ENCODE measurements at regions not wholly inside any gene's neighbourhood (a gene's known extent, or its start where the extent isn't known, plus 50 kb on each side); places are given as distances from the start of the nearest gene placed in this dataset.

DNA sequence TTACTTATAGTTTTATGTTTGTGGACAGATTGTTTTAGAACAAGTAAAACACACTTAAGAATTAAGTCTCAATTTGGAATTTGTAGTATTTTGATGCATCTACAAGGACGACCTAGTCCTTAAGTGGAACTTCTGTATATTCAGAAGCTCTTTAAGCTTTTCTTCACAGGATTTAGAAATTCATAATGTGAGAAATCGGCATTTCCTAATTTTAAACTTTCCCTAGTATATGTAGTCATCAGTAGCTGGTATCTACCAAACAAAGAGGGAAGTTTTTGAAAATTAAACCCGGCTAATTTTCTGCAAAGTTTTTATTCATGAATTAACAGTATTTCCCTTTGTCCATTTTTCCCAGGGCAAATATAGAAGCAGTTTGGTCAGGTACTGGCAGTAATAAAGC, 203.6 kb downstream of the CDRT15L2 start:
- Histone ChIP-seq H3K9ac (ENCODE audit: low read length) (no peak overlapping the region), H3K79me2 (replicated peaks; ENCODE audit: insufficient read depth, low read length) (no peaks in the 10 kb centered on the region), H3K4me2 (ENCODE audit: low read length) (no peak overlapping the region), H4K20me1 (ENCODE audit: insufficient read depth) (no peaks in the 10 kb centered on the region), H3F3A (ENCODE audit: insufficient read depth, low read length, poor library complexity, severe bottlenecking) (no peaks in the 10 kb centered on the region), H3K36me3 (ENCODE audit: insufficient read depth, low read length) (no peaks in the 10 kb centered on the region), H3K27ac (ENCODE audit: low read length) (no peak overlapping the region), H3K9me2 (ENCODE audit: insufficient read depth, low read length) (no peaks in the 10 kb centered on the region), H3K4me3 (ENCODE audit: low read length) (no peak overlapping the region), H3K9me3 (ENCODE audit: low read length) (no peaks in the 10 kb centered on the region), H3K27me3 (ENCODE audit: insufficient read depth, low read depth, low read length) (no peaks in the 10 kb centered on the region), H2AFZ (ENCODE audit: low read depth, low read length) (no peak overlapping the region)
- TF ChIP-seq, protein P1, sequence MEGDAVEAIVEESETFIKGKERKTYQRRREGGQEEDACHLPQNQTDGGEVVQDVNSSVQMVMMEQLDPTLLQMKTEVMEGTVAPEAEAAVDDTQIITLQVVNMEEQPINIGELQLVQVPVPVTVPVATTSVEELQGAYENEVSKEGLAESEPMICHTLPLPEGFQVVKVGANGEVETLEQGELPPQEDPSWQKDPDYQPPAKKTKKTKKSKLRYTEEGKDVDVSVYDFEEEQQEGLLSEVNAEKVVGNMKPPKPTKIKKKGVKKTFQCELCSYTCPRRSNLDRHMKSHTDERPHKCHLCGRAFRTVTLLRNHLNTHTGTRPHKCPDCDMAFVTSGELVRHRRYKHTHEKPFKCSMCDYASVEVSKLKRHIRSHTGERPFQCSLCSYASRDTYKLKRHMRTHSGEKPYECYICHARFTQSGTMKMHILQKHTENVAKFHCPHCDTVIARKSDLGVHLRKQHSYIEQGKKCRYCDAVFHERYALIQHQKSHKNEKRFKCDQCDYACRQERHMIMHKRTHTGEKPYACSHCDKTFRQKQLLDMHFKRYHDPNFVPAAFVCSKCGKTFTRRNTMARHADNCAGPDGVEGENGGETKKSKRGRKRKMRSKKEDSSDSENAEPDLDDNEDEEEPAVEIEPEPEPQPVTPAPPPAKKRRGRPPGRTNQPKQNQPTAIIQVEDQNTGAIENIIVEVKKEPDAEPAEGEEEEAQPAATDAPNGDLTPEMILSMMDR (IDR thresholded peaks at IDR 0.05; ENCODE audit: poor library complexity, severe bottlenecking), result no peak
- TF ChIP-seq, protein P2, sequence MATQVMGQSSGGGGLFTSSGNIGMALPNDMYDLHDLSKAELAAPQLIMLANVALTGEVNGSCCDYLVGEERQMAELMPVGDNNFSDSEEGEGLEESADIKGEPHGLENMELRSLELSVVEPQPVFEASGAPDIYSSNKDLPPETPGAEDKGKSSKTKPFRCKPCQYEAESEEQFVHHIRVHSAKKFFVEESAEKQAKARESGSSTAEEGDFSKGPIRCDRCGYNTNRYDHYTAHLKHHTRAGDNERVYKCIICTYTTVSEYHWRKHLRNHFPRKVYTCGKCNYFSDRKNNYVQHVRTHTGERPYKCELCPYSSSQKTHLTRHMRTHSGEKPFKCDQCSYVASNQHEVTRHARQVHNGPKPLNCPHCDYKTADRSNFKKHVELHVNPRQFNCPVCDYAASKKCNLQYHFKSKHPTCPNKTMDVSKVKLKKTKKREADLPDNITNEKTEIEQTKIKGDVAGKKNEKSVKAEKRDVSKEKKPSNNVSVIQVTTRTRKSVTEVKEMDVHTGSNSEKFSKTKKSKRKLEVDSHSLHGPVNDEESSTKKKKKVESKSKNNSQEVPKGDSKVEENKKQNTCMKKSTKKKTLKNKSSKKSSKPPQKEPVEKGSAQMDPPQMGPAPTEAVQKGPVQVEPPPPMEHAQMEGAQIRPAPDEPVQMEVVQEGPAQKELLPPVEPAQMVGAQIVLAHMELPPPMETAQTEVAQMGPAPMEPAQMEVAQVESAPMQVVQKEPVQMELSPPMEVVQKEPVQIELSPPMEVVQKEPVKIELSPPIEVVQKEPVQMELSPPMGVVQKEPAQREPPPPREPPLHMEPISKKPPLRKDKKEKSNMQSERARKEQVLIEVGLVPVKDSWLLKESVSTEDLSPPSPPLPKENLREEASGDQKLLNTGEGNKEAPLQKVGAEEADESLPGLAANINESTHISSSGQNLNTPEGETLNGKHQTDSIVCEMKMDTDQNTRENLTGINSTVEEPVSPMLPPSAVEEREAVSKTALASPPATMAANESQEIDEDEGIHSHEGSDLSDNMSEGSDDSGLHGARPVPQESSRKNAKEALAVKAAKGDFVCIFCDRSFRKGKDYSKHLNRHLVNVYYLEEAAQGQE (IDR thresholded peaks at IDR 0.05; ENCODE audit: borderline replicate concordance), result no peak
- TF ChIP-seq EP300 (conservative IDR thresholded peaks at IDR 0.05; ENCODE audit: poor library complexity, severe bottlenecking) (no peak), SMC3 (conservative IDR thresholded peaks at IDR 0.05; ENCODE audit: poor library complexity) (no peak)

DNA sequence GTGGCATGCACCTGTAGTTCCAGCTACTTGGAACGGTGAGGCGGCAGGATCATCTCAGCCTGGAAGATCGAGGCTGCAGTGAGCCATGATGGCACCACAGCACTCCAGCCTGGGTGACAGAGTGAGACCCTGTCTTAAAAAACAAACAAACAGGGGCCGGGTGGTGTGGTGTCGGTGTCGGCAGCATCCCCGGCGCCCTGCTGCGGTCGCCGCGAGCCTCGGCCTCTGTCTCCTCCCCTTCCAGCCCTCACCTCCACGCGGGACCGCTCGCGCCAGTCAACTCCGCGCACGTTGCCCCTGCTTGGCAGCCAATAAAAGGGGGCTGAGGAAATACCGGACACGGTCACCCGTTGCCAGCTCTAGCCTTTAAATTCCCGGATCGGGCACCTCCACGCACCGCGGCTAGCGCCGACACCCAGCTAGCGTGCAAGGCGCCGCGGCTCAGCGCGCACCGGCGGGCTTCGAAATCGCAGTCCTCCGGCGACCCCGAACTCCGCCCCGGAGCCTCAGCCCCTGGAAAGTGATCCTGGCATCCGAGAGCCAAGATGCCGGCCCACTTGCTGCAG, 204.7 kb downstream of the CDRT15L2 start:
- no peak overlapping the region for H3K4me2 ChIP-seq (ENCODE audit: low read length)
- no peaks in the 10 kb centered on the region for H3K36me3 ChIP-seq (ENCODE audit: insufficient read depth, low read length)
- H3K4me3 ChIP-seq (ENCODE audit: low read length), result no peak overlapping the region
- H3K9me2 ChIP-seq (ENCODE audit: insufficient read depth, low read length), result no peaks in the 10 kb centered on the region
- H3K9ac ChIP-seq (ENCODE audit: low read length), result no peak overlapping the region
- H3K27ac ChIP-seq (ENCODE audit: low read length), result no peak overlapping the region
- no peaks in the 10 kb centered on the region for H3F3A ChIP-seq (ENCODE audit: insufficient read depth, low read length, poor library complexity, severe bottlenecking)
- H3K79me2 ChIP-seq (replicated peaks; ENCODE audit: insufficient read depth, low read length), result no peaks in the 10 kb centered on the region
- no peaks in the 10 kb centered on the region for H3K9me3 ChIP-seq (ENCODE audit: low read length)
- no peak for TF ChIP-seq POLR2AphosphoS5 (IDR thresholded peaks at IDR 0.05)
- TF ChIP-seq RAD21 (conservative IDR thresholded peaks at IDR 0.05), result no peak
- H4K20me1 ChIP-seq (ENCODE audit: insufficient read depth), result no peaks in the 10 kb centered on the region
- no peak overlapping the region for H2AFZ ChIP-seq (ENCODE audit: low read depth, low read length)
- H3K27me3 ChIP-seq (ENCODE audit: insufficient read depth, low read depth, low read length), result no peaks in the 10 kb centered on the region

DNA sequence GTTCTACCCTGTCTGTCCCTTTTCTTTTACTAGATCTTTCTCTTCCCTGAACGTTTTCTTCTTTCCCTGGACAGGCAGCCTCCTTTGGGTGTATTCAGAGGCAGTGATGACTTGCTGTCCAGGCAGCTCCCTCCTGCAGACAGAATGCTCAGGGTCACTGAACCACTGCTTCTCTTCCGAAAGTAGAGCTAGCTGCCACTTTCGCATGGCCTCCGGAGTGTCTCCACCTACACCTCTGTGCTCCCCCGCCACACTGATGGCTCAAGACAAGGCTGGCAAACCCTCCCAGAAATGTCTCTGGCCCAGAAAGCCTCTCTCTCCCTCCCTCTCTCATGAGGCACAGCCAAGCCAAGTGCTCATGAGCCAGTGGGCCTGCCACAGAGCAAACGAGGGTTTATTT, 207.8 kb downstream of the CDRT15L2 start:
- H3K9me3 ChIP-seq (ENCODE audit: low read length), result no peaks in the 10 kb centered on the region
- no peak overlapping the region for H3K9ac ChIP-seq (ENCODE audit: low read length)
- no peak overlapping the region for H2AFZ ChIP-seq (ENCODE audit: low read depth, low read length)
- H3K79me2 ChIP-seq (replicated peaks; ENCODE audit: insufficient read depth, low read length), result no peaks in the 10 kb centered on the region
- H3F3A ChIP-seq (ENCODE audit: insufficient read depth, low read length, poor library complexity, severe bottlenecking), result no peaks in the 10 kb centered on the region
- no peaks in the 10 kb centered on the region for H3K9me2 ChIP-seq (ENCODE audit: insufficient read depth, low read length)
- H3K4me3 ChIP-seq (ENCODE audit: low read length), result no peak overlapping the region
- no peak overlapping the region for H3K4me2 ChIP-seq (ENCODE audit: low read length)
- TF ChIP-seq EP300 (conservative IDR thresholded peaks at IDR 0.05; ENCODE audit: poor library complexity, severe bottlenecking) (no peak), EZH2 (IDR thresholded peaks at IDR 0.05; ENCODE audit: borderline replicate concordance, insufficient read depth, low read length, poor library complexity, severe bottlenecking) (no peak), TAF1 (IDR thresholded peaks at IDR 0.05; ENCODE audit: low read depth) (no peak), MXI1 (conservative IDR thresholded peaks at IDR 0.05; ENCODE audit: poor library complexity, severe bottlenecking) (no peak), POLR2AphosphoS5 (IDR thresholded peaks at IDR 0.05) (no peak), SMC3 (conservative IDR thresholded peaks at IDR 0.05; ENCODE audit: poor library complexity) (no peak)
- TF ChIP-seq, protein P2 (IDR thresholded peaks at IDR 0.05; ENCODE audit: borderline replicate concordance), result no peak
- TF ChIP-seq, protein P1 (IDR thresholded peaks at IDR 0.05; ENCODE audit: poor library complexity, severe bottlenecking), result no peak
- no peak overlapping the region for H3K27ac ChIP-seq (ENCODE audit: low read length)
- no peaks in the 10 kb centered on the region for H3K36me3 ChIP-seq (ENCODE audit: insufficient read depth, low read length)
- no peaks in the 10 kb centered on the region for H3K27me3 ChIP-seq (ENCODE audit: insufficient read depth, low read depth, low read length)
- no peaks in the 10 kb centered on the region for H4K20me1 ChIP-seq (ENCODE audit: insufficient read depth)

Data from neural cell (in vitro differentiated cells).